A673 (cell line): ENCODE measurements at regions not wholly inside any gene's neighbourhood (a gene's known extent, or its start where the extent isn't known, plus 50 kb on each side); places are given as distances from the start of the nearest gene placed in this dataset.
"Not testable (repeated sequence)": the region's sequence is repeated elsewhere in the genome, so short reads cannot be mapped to it uniquely, and the experiment has no call there.

Experiments used
- BruUV-seq: library from RNA; stranded (reverse); fragments of 400-500 nt; replicated peaks from 2 replicates; lab custom pipeline; 2021; lab: Mats Ljungman, UMichigan
- CTCF ChIA-PET: fragments of 300-600 bp; sonication (Branson Sonifier 250); formaldehyde crosslinking; loops from one replicate; lab custom pipeline; 2022; ENCODE audit warnings: antibody characterized with exemption; lab: Charles Lee
- POLR2A ChIA-PET: fragments of 300-600 bp; sonication (Branson Sonifier 250); formaldehyde crosslinking; loops from one replicate; lab custom pipeline; 2022; ENCODE audit warnings: antibody characterized with exemption; ENCODE audit not compliant: low non-redundant PET; lab: Charles Lee
- DNase-seq: peaks from one replicate; pipeline ENCODE4 v3.0.0-alpha.2; 2015; ENCODE audit warnings: low spot score
- H3K27ac ChIP-seq: fragments of 200-600 bp; sonication (generic); 2 replicates; pipeline ENCODE4 v1.5.1; 2016; ENCODE audit warnings: mixed run types, low read depth, mild to moderate bottlenecking, mixed read lengths, antibody characterized with exemption, low read length; ENCODE audit not compliant: poor library complexity, severe bottlenecking
- H3K27me3 ChIP-seq: fragments of 200-600 bp; sonication (generic); replicated peaks from 2 replicates; pipeline ENCODE4 v1.6.1; 2017; ENCODE audit warnings: mixed run types, low read depth, mild to moderate bottlenecking, mixed read lengths, antibody characterized with exemption, low read length; ENCODE audit not compliant: insufficient read depth, poor library complexity
- H3K36me3 ChIP-seq: fragments of 200-600 bp; sonication (generic); 2 replicates; pipeline ENCODE4 v1.6.1; 2016; ENCODE audit warnings: mixed run types, mild to moderate bottlenecking, mixed read lengths, antibody characterized with exemption, low read length; ENCODE audit not compliant: insufficient read depth, poor library complexity, severe bottlenecking
- H3K4me1 ChIP-seq: fragments of 200-600 bp; sonication (generic); 2 replicates; pipeline ENCODE4 v1.6.1; 2017; ENCODE audit warnings: mixed run types, mild to moderate bottlenecking, mixed read lengths, antibody characterized with exemption, low read length; ENCODE audit not compliant: insufficient read depth, poor library complexity, severe bottlenecking
- H3K4me3 ChIP-seq: fragments of 200-600 bp; sonication (generic); 2 replicates; pipeline ENCODE4 v1.5.1; 2016; ENCODE audit warnings: low read depth, mixed run types, mild to moderate bottlenecking, mixed read lengths, low read length; ENCODE audit not compliant: poor library complexity, severe bottlenecking
- H3K9me3 ChIP-seq: fragments of 200-600 bp; sonication (generic); 2 replicates; pipeline ENCODE4 v1.6.1; 2016; ENCODE audit warnings: mixed run types, low read depth, mild to moderate bottlenecking, mixed read lengths, antibody characterized with exemption, low read length; ENCODE audit not compliant: poor library complexity, severe bottlenecking
- EZH2 ChIP-seq: fragments of 200-600 bp; sonication (generic); IDR thresholded peaks from 2 replicates; pipeline ENCODE4 v1.6.1; 2017; ENCODE audit warnings: borderline replicate concordance, low read depth, mild to moderate bottlenecking, mixed read lengths, antibody characterized with exemption, low read length; ENCODE audit not compliant: poor library complexity, severe bottlenecking
- intact Hi-C: fragments of 100-400 bp; cut with micrococcal nuclease; formaldehyde crosslinking; loops from one replicate; pipeline ENCODE4 v1.10.0; 2022; ENCODE audit not compliant: unreplicated experiment
- TF ChIP-seq, protein P1 (sequence below): fragments of 300-800, 200-600 bp; sonication (generic); conservative IDR thresholded peaks from 2 replicates; pipeline ENCODE4 v1.5.1; 2017; ENCODE audit warnings: low read depth, mild to moderate bottlenecking, antibody characterized with exemption, low read length, moderate library complexity, mixed read lengths

DNA sequence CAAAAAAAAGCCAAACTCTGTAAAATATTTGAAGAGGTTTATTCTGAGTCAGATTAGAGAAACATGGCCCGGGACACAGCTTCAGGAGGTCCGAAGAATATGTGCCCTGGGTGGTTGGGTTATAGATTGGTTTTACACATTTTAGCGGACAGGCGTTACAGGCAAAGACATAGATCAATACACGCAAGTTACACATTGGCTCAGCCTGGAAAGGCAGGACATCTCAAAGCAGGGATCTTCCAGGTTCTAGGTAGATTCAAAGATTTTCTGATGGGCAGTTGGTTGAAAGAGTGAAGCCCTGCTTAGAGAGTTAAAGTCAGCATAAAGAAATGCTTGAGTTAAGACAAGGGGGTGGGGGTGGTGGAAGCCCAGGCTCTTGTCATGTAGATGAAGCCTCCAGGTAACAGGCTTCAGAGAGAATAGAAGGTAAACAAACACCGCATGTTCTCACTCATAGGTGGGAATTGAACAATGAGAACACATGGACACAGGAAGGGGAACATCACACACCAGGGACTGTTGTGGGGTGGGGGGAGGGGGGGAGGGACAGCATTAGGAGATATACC lies 464.3 kb upstream of the ADARB2 start:
- CTCF ChIA-PET = no interaction called here

DNA sequence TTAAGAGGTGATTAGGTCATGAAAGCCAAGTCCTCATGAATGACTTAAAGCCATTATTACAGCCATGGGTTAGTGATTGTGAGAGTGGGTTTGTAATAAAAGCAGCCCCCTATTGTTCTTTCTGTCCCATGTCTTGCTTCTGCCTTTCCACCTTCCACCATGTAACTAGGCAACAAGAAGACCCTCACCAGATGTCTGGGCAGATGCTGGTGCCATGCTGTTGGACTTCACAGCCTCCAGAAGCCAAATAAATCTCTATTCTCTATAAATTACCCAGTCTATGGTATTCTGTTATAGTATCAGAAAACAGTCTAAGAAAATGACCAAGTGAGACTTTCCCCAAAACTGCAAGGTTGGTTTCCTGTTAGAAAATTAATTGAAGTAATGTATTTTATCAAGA lies 460.3 kb upstream of the ADARB2 start:
- intact Hi-C loops = no loop called here
- no TSS peak for BruUV-seq
- DNase-seq = no peak
- no peak overlapping the region for H3K27ac ChIP-seq
- no peaks in the 10 kb centered on the region for H3K4me1 ChIP-seq
- no peak overlapping the region for H3K4me3 ChIP-seq
- no peaks in the 10 kb centered on the region for H3K36me3 ChIP-seq
- TF ChIP-seq EZH2 = no peak
- TF ChIP-seq, protein P1, sequence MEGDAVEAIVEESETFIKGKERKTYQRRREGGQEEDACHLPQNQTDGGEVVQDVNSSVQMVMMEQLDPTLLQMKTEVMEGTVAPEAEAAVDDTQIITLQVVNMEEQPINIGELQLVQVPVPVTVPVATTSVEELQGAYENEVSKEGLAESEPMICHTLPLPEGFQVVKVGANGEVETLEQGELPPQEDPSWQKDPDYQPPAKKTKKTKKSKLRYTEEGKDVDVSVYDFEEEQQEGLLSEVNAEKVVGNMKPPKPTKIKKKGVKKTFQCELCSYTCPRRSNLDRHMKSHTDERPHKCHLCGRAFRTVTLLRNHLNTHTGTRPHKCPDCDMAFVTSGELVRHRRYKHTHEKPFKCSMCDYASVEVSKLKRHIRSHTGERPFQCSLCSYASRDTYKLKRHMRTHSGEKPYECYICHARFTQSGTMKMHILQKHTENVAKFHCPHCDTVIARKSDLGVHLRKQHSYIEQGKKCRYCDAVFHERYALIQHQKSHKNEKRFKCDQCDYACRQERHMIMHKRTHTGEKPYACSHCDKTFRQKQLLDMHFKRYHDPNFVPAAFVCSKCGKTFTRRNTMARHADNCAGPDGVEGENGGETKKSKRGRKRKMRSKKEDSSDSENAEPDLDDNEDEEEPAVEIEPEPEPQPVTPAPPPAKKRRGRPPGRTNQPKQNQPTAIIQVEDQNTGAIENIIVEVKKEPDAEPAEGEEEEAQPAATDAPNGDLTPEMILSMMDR = no peak
- CTCF ChIA-PET = no interaction called here
- no peaks in the 10 kb centered on the region for H3K9me3 ChIP-seq
- H3K27me3 ChIP-seq = peaks cover 59% of the 10 kb centered on the region
- POLR2A ChIA-PET = no interaction called here

More for the DNA sequence above, 464.3 kb upstream of the ADARB2 start:
- intact Hi-C loops = no loop called here
- Histone ChIP-seq H3K27me3 (peaks cover 73% of the 10 kb centered on the region), H3K36me3 (no peaks in the 10 kb centered on the region), H3K4me1 (no peaks in the 10 kb centered on the region), H3K9me3 (no peaks in the 10 kb centered on the region), H3K27ac (no peak overlapping the region), H3K4me3 (no peak overlapping the region)
- no peak for DNase-seq
- no TSS peak for BruUV-seq
- POLR2A ChIA-PET = no interaction called here
- TF ChIP-seq EZH2 = no peak
- TF ChIP-seq, protein P1 = no peak

DNA sequence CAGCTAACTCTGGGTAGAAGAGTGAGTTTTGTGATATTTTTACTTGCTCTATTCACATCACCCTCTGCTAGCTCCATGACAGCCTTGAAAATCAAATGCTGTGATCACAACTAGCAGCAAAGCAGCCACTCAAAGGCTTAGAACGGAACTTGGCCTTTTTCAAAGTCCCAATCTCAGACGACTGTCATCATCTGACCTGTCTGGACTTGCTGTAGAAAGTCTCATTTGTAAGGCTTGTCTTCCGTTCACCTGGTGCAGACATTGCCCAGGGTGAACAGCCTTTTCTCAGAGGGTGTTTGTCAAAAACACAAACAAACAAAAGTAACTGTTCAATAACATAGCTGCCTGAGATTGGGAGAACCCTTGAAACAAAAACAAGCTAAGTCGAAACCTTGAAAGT lies 458.9 kb upstream of the ADARB2 start:
- DNase-seq = no peak
- no TSS peak for BruUV-seq
- Histone ChIP-seq H3K27ac (no peak overlapping the region), H3K36me3 (no peaks in the 10 kb centered on the region), H3K9me3 (no peaks in the 10 kb centered on the region), H3K4me3 (no peak overlapping the region), H3K4me1 (no peaks in the 10 kb centered on the region), H3K27me3 (peaks cover 50% of the 10 kb centered on the region)
- TF ChIP-seq, protein P1 = no peak
- no peak for TF ChIP-seq EZH2
- ChIA-PET CTCF (no interaction called here), POLR2A (no interaction called here)
- intact Hi-C loops = no loop called here

DNA sequence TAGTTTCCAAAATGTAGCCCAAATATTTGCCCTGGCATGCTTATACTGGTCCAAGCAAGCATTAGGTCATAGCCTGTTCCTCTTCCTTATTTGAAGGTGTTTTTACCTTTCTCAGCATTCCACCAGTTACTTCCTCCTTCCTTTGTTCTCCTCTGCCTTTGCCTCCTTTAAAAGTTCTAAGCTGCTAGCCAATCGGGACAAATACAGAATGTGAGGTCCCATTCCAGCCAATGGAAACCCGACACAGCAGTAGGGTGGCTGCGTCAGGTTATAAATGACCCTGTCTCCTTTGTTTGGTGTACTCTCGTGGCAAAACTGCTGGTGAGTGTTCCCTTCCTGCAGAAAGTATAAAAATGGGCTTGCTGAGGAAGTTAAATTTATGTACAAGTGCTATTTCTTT lies 452.0 kb upstream of the ADARB2 start:
- H3K27ac ChIP-seq, intact Hi-C loops, BruUV-seq, H3K4me1 ChIP-seq, POLR2A ChIA-PET, CTCF ChIA-PET, H3K9me3 ChIP-seq, H3K4me3 ChIP-seq, H3K36me3 ChIP-seq, DNase-seq: not testable (repeated sequence)
- H3K27me3 ChIP-seq = peaks cover 67% of the 10 kb centered on the region
